Activated naive CD4-positive, alpha-beta T cell treated with anti-CD3 and anti-CD28 coated beads, Interleukin-2, amount 50 U/mL, for 24 hours (primary cell): ENCODE measurements at regions not wholly inside any gene's neighbourhood (a gene's known extent, or its start where the extent isn't known, plus 50 kb on each side); places are given as distances from the start of the nearest gene placed in this dataset.
"Not testable (repeated sequence)": the region's sequence is repeated elsewhere in the genome, so short reads cannot be mapped to it uniquely, and the experiment has no call there.

Source experiments
- H3K27ac Mint-ChIP-seq: one replicate; pipeline ENCODE4 v1.8.0; 2021; ENCODE audit warnings: mild to moderate bottlenecking, mixed read lengths
- H3K27me3 Mint-ChIP-seq: one replicate; pipeline ENCODE4 v1.8.0; 2021; ENCODE audit warnings: mixed read lengths
- H3K36me3 Mint-ChIP-seq: one replicate; pipeline ENCODE4 v1.8.0; 2021; ENCODE audit warnings: mixed read lengths
- H3K4me1 Mint-ChIP-seq: one replicate; pipeline ENCODE4 v1.8.0; 2021; ENCODE audit warnings: mixed read lengths
- H3K4me3 Mint-ChIP-seq: one replicate; pipeline ENCODE4 v1.8.0; 2021; ENCODE audit warnings: mild to moderate bottlenecking, mixed read lengths
- H3K9me3 Mint-ChIP-seq: one replicate; pipeline ENCODE4 v1.8.0; 2021; ENCODE audit warnings: mixed read lengths

GRCh38 chr9:88256216-88256615 lies 117.9 kb upstream of the SPATA31C2 start:
- no peak overlapping the region for H3K27ac Mint-ChIP-seq
- H3K27me3 Mint-ChIP-seq, result no peaks in the 10 kb centered on the region
- H3K4me1 Mint-ChIP-seq, result no peaks in the 10 kb centered on the region
- H3K4me3 Mint-ChIP-seq, result no peak overlapping the region
- no peaks in the 10 kb centered on the region for H3K36me3 Mint-ChIP-seq
- H3K9me3 Mint-ChIP-seq, result peaks cover 5% of the 10 kb centered on the region

GRCh38 chr9:88255806-88256205 lies 117.5 kb upstream of the SPATA31C2 start:
- not testable (repeated sequence) for H3K4me1 Mint-ChIP-seq, H3K36me3 Mint-ChIP-seq, H3K9me3 Mint-ChIP-seq, H3K27ac Mint-ChIP-seq, H3K27me3 Mint-ChIP-seq, H3K4me3 Mint-ChIP-seq

GRCh38 chr9:88251903-88252302 lies 113.6 kb upstream of the SPATA31C2 start:
- Mint-ChIP-seq H3K4me1 (no peaks in the 10 kb centered on the region), H3K4me3 (no peak overlapping the region), H3K27ac (no peak overlapping the region)

GRCh38 chr9:88243736-88244135 lies 105.5 kb upstream of the SPATA31C2 start:
- Mint-ChIP-seq H3K9me3 (no peaks in the 10 kb centered on the region), H3K27me3 (peaks cover 11% of the 10 kb centered on the region), H3K4me3 (no peak overlapping the region), H3K27ac (no peak overlapping the region), H3K4me1 (peaks cover 6% of the 10 kb centered on the region), H3K36me3 (no peaks in the 10 kb centered on the region)

More at GRCh38 chr9:88251903-88252302, 113.6 kb upstream of the SPATA31C2 start:
- H3K9me3 Mint-ChIP-seq, result peaks cover 11% of the 10 kb centered on the region
- no peaks in the 10 kb centered on the region for H3K36me3 Mint-ChIP-seq
- peaks cover 2% of the 10 kb centered on the region for H3K27me3 Mint-ChIP-seq

- Mint-ChIP-seq H3K27me3 (peaks cover 11% of the 10 kb centered on the region), H3K27ac (no peak overlapping the region), H3K4me3 (no peak overlapping the region), H3K9me3 (no peaks in the 10 kb centered on the region), H3K4me1 (peaks cover 12% of the 10 kb centered on the region), H3K36me3 (no peaks in the 10 kb centered on the region)
Observed at GRCh38 chr9:88242879-88243278, 104.6 kb upstream of the SPATA31C2 start.

- H3K4me1 Mint-ChIP-seq, result peaks cover 15% of the 10 kb centered on the region
- no peak overlapping the region for H3K27ac Mint-ChIP-seq
- H3K36me3 Mint-ChIP-seq, result no peaks in the 10 kb centered on the region
- no peak overlapping the region for H3K4me3 Mint-ChIP-seq
- H3K27me3 Mint-ChIP-seq, result peaks cover 7% of the 10 kb centered on the region
- H3K9me3 Mint-ChIP-seq, result no peaks in the 10 kb centered on the region
Observed at GRCh38 chr9:88237991-88238571, 99.8 kb upstream of the SPATA31C2 start.

- H3K9me3 Mint-ChIP-seq, result peaks cover under 1% of the 10 kb centered on the region
- peaks cover 15% of the 10 kb centered on the region for H3K4me1 Mint-ChIP-seq
- H3K27ac Mint-ChIP-seq, result no peak overlapping the region
- H3K27me3 Mint-ChIP-seq, result peaks cover 5% of the 10 kb centered on the region
- no peaks in the 10 kb centered on the region for H3K36me3 Mint-ChIP-seq
- H3K4me3 Mint-ChIP-seq, result no peak overlapping the region
Observed at GRCh38 chr9:88237479-88237961, 99.2 kb upstream of the SPATA31C2 start.

- Mint-ChIP-seq H3K27me3 (peaks cover 5% of the 10 kb centered on the region), H3K9me3 (peaks cover 4% of the 10 kb centered on the region), H3K4me3 (no peak overlapping the region), H3K27ac (peak overlapping the region; percentile 46), H3K4me1 (peaks cover 15% of the 10 kb centered on the region), H3K36me3 (no peaks in the 10 kb centered on the region)
Observed at GRCh38 chr9:88236511-88237478, 98.5 kb upstream of the SPATA31C2 start.

GRCh38 chr9:88235615-88236014 lies 97.3 kb upstream of the SPATA31C2 start:
- peaks cover 8% of the 10 kb centered on the region for H3K27me3 Mint-ChIP-seq

GRCh38 chr9:88234114-88234513 lies 95.8 kb upstream of the SPATA31C2 start:
- no peaks in the 10 kb centered on the region for H3K36me3 Mint-ChIP-seq
- no peak overlapping the region for H3K4me3 Mint-ChIP-seq
- H3K4me1 Mint-ChIP-seq, result peaks cover 12% of the 10 kb centered on the region
- peaks cover 4% of the 10 kb centered on the region for H3K9me3 Mint-ChIP-seq
- peak overlapping the region; percentile 6 for H3K27ac Mint-ChIP-seq
- peaks cover 3% of the 10 kb centered on the region for H3K27me3 Mint-ChIP-seq

More at GRCh38 chr9:88235615-88236014, 97.3 kb upstream of the SPATA31C2 start:
- Mint-ChIP-seq H3K36me3 (no peaks in the 10 kb centered on the region), H3K4me1 (peaks cover 15% of the 10 kb centered on the region), H3K9me3 (peaks cover 4% of the 10 kb centered on the region), H3K4me3 (no peak overlapping the region), H3K27ac (no peak overlapping the region)

GRCh38 chr9:88233091-88233490 lies 94.8 kb upstream of the SPATA31C2 start:
- Mint-ChIP-seq H3K9me3 (peaks cover 4% of the 10 kb centered on the region), H3K4me3 (no peak overlapping the region), H3K36me3 (no peaks in the 10 kb centered on the region), H3K27me3 (peaks cover 3% of the 10 kb centered on the region), H3K27ac (no peak overlapping the region), H3K4me1 (peaks cover 5% of the 10 kb centered on the region)

- Mint-ChIP-seq H3K4me3 (no peak overlapping the region), H3K27ac (no peak overlapping the region), H3K27me3 (peaks cover 3% of the 10 kb centered on the region), H3K9me3 (peaks cover 4% of the 10 kb centered on the region), H3K4me1 (no peaks in the 10 kb centered on the region), H3K36me3 (no peaks in the 10 kb centered on the region)
Observed at GRCh38 chr9:88230612-88231011, 92.3 kb upstream of the SPATA31C2 start.

- no peaks in the 10 kb centered on the region for H3K36me3 Mint-ChIP-seq
- H3K4me3 Mint-ChIP-seq, result no peak overlapping the region
- no peaks in the 10 kb centered on the region for H3K4me1 Mint-ChIP-seq
- H3K27me3 Mint-ChIP-seq, result peaks cover 3% of the 10 kb centered on the region
- no peak overlapping the region for H3K27ac Mint-ChIP-seq
- peaks cover 4% of the 10 kb centered on the region for H3K9me3 Mint-ChIP-seq
Observed at GRCh38 chr9:88229434-88229833, 91.2 kb upstream of the SPATA31C2 start.

GRCh38 chr9:88224938-88225337 lies 86.7 kb upstream of the SPATA31C2 start:
- H3K4me1 Mint-ChIP-seq, result no peaks in the 10 kb centered on the region
- no peaks in the 10 kb centered on the region for H3K36me3 Mint-ChIP-seq
- no peaks in the 10 kb centered on the region for H3K9me3 Mint-ChIP-seq
- H3K4me3 Mint-ChIP-seq, result no peak overlapping the region
- H3K27me3 Mint-ChIP-seq, result no peaks in the 10 kb centered on the region
- no peak overlapping the region for H3K27ac Mint-ChIP-seq

GRCh38 chr9:88221105-88221504 lies 82.8 kb upstream of the SPATA31C2 start:
- no peaks in the 10 kb centered on the region for H3K4me1 Mint-ChIP-seq
- H3K36me3 Mint-ChIP-seq, result no peaks in the 10 kb centered on the region
- no peak overlapping the region for H3K27ac Mint-ChIP-seq
- no peaks in the 10 kb centered on the region for H3K27me3 Mint-ChIP-seq
- no peak overlapping the region for H3K4me3 Mint-ChIP-seq
- H3K9me3 Mint-ChIP-seq, result no peaks in the 10 kb centered on the region

GRCh38 chr9:88220652-88221051 lies 82.4 kb upstream of the SPATA31C2 start:
- H3K27ac Mint-ChIP-seq, result no peak overlapping the region
- H3K36me3 Mint-ChIP-seq, result no peaks in the 10 kb centered on the region
- no peaks in the 10 kb centered on the region for H3K9me3 Mint-ChIP-seq
- H3K4me1 Mint-ChIP-seq, result no peaks in the 10 kb centered on the region
- H3K27me3 Mint-ChIP-seq, result no peaks in the 10 kb centered on the region
- no peak overlapping the region for H3K4me3 Mint-ChIP-seq
